GM18858 (cell line): ENCODE measurements at regions not wholly inside any gene's neighbourhood (a gene's known extent, or its start where the extent isn't known, plus 50 kb on each side); places are given as distances from the start of the nearest gene placed in this dataset.

Experiments used
- ATAC-seq: cut with Tn5 transposase; IDR thresholded peaks from one replicate; pipeline ENCODE4 v1.9.1; 2021; ENCODE audit not compliant: unreplicated experiment

- ATAC-seq = no peak
Measured at GRCh38 chr15:36371509-36371908, 207.9 kb upstream of the CDIN1 start.

- no peak for ATAC-seq
Measured at GRCh38 chr15:36372968-36373367, 206.5 kb upstream of the CDIN1 start.

GRCh38 chr15:36373550-36373949 lies 205.9 kb upstream of the CDIN1 start:
- ATAC-seq = no peak

DNA sequence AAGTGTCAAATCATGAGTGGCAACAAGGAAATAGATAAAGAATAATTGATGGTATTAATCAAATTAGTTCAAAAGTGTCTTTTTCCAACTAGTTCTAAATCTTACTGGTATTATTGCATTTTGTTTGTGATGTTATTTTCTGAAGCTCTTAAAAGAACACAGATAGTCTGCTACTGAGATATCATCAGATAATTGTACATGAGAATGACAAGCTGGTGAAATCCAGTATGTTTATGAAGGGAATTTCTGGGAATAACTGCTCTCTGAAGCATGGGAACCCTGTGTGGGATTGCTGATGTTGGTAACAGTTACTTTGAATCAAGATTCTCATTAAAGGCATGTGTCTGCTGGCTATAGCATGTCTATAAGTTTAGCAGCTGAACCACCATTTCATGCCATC lies 190.3 kb upstream of the CDIN1 start:
- ATAC-seq = no peak

- ATAC-seq = no peak
Measured at GRCh38 chr15:36390491-36390890, 188.9 kb upstream of the CDIN1 start.

- no peak for ATAC-seq
Measured at GRCh38 chr15:36392676-36393266, 186.7 kb upstream of the CDIN1 start.

DNA sequence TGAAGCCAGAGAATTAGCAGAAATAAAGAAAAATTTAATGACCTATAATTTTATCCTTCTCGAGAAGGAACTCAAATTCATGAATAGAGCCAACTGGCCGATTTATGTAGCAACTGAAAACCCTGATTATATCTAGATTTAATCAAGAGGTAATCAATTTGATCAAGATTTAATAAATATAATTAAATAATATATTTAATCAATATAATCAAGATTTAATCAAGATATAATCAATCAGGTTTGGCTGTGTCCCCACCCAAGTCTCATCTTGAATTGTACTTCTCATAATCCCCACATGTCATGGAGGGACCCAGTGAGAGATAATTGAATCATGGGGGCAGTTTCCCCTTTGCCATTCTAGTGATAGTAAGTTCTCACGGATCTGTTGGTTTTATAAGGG lies 181.2 kb upstream of the CDIN1 start:
- no peak for ATAC-seq

GRCh38 chr15:36399276-36399675 lies 180.2 kb upstream of the CDIN1 start:
- no peak for ATAC-seq

GRCh38 chr15:36400936-36401585 lies 178.4 kb upstream of the CDIN1 start:
- ATAC-seq = no peak

GRCh38 chr15:36401586-36401966 lies 177.8 kb upstream of the CDIN1 start:
- no peak for ATAC-seq

DNA sequence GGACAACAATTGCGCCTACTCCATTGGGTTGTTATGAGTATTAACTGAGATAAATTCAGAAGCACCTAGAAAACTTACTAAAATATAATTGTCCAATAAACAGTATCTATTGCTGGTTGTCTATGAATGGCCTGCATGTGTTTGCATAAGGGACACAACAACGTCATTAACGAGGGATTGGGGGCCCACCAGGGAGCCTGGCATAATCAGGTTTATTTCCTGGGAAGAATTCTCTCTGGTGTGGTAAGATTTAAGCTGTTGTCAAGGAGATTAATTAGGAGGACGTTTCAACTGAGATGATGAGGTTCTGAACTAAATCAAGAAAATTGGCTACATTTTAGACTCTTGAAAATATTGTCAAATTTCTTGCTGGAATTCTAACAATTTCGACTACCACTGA lies 176.1 kb upstream of the CDIN1 start:
- no peak for ATAC-seq

DNA sequence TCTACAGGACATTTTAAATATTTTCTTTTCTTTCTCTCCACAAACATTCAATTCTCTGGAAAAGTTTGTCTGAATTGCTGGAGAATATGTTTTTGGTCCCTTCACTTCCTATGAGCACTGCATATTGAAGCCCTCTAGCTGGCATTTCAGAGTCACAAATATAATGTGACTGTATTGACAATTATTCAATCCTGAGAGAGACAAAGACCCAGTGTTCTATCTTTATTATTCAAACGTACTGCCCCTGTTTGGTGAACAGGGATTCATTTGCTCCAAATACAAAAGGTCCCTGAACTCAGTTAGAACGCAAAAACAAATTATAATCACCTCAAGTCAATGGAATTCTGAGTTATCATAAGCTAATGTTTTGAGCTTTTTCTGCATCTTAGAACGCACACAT lies 173.1 kb upstream of the CDIN1 start:
- no peak for ATAC-seq

GRCh38 chr15:36406911-36407310 lies 172.5 kb upstream of the CDIN1 start:
- no peak for ATAC-seq

DNA sequence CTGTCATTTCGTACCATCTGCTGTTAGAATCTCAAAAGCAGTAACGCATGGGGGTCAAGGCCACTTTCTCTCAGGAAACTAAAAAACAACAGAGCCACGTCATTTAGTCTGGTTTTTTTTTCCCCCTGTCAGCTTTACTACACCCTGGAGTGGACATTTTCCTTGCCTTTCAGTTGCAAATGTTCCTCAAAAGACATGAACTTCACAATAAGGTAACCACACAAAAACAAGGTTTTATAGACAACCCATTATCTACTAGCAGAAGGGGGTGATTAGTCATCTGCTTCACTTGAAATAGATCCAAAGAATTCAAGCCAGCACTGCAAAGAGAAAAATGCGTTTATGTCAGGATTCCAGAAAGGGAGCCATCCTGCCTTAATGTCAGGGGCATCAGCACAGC lies 171.8 kb upstream of the CDIN1 start:
- no peak for ATAC-seq

DNA sequence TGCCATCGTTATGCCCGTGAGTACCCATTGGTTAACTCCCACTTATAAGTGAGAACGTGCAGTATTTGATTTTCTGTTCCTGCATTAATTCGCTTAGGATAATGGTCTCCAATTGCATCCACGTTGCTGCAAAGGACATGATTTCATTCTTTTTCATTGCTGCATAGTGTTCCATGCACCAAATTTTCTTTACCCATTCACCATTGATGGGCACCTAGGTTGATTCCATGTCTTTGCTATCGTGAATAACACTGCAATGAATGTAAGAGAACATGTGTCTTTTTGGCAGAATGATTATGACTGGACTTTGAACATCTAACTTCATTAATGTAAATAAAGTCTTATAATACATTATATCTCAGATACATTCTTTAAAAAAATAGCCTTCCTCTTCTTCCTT lies 169.6 kb upstream of the CDIN1 start:
- ATAC-seq = no peak

DNA sequence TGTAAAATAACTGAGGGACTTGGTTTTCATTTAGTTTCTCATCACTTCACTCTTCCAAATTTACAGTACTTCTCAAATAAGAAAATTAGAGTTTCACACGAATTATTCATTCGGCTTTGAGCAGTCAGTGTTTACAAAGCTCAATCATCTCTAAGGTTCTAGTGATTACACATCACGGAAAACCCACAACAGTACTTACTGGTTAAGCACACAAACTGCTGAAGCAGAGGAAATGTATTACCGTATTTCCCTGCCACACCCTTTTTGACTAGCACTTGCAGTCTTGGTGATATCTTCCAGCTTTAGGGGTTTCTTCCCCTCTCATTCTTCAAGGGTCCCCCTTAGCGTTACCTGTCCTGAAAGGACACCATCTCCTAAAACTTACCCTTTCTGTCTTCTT lies 164.8 kb upstream of the CDIN1 start:
- ATAC-seq = no peak

GRCh38 chr15:36415643-36416042 lies 163.8 kb upstream of the CDIN1 start:
- ATAC-seq = no peak

- no peak for ATAC-seq
Measured at GRCh38 chr15:36422631-36423030, 156.8 kb upstream of the CDIN1 start.

DNA sequence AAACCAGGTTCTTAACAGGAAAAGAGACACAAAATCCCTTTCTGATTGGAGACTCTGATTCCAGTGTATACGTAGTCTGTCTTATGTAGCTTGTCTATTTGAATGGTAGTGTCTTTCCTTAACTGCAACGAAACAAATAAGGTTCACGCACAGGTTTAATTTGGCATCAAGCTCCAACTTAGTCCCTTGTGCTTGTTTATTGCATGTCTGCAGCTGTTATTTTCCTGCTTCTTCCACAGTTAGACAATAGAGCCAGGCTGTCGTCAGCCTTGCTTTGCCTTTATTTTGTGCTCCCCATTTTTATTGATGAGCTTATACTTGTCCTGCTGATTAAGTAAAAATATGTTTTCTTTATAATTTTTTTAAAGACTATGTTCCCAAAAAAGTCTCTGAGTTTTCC lies 152.7 kb upstream of the CDIN1 start:
- no peak for ATAC-seq

GRCh38 chr15:36428102-36428845 lies 151.2 kb upstream of the CDIN1 start:
- ATAC-seq = no peak

- ATAC-seq = no peak
Measured at GRCh38 chr15:36429707-36430106, 149.7 kb upstream of the CDIN1 start.

GRCh38 chr15:36430280-36430679 lies 149.1 kb upstream of the CDIN1 start:
- no peak for ATAC-seq
